Progenitor cell of endocrine pancreas (in vitro differentiated cells): ENCODE measurements at regions not wholly inside any gene's neighbourhood (a gene's known extent, or its start where the extent isn't known, plus 50 kb on each side); places are given as distances from the start of the nearest gene placed in this dataset.

Source experiments
- DNase-seq: peaks from one replicate; pipeline ENCODE4 v3.0.0; 2021; ENCODE audit warnings: low spot score; ENCODE audit not compliant: unreplicated experiment
- H3K27ac Mint-ChIP-seq: 2 replicates; pipeline ENCODE4 v1.8.0; 2021; ENCODE audit warnings: mild to moderate bottlenecking, moderate library complexity, mixed read lengths
- H3K27me3 Mint-ChIP-seq: 2 replicates; pipeline ENCODE4 v1.8.0; 2021; ENCODE audit warnings: mixed read lengths
- H3K36me3 Mint-ChIP-seq: 2 replicates; pipeline ENCODE4 v1.8.0; 2022; ENCODE audit warnings: mixed read lengths; ENCODE audit not compliant: insufficient read depth
- H3K4me1 Mint-ChIP-seq: 2 replicates; pipeline ENCODE4 v1.8.0; 2021; ENCODE audit warnings: low read depth, mixed read lengths
- H3K4me3 Mint-ChIP-seq: 2 replicates; pipeline ENCODE4 v1.8.0; 2021; ENCODE audit warnings: low read depth, mild to moderate bottlenecking, moderate library complexity, mixed read lengths
- H3K9me3 Mint-ChIP-seq: 2 replicates; pipeline ENCODE4 v1.8.0; 2021; ENCODE audit warnings: low read depth, mixed read lengths
- CTCF ChIP-seq: fragments of 200-600 bp; sonication (generic); IDR thresholded peaks from one replicate; pipeline ENCODE4 v1.5.0; 2021; ENCODE audit warnings: antibody characterized with exemption, mild to moderate bottlenecking; ENCODE audit not compliant: unreplicated experiment

GRCh38 chr3:74442683-74443082 lies 171.8 kb downstream of the CNTN3 start:
- Mint-ChIP-seq H3K9me3 (no peaks in the 10 kb centered on the region), H3K4me1 (no peaks in the 10 kb centered on the region), H3K4me3 (no peak overlapping the region), H3K27me3 (no peaks in the 10 kb centered on the region), H3K36me3 (no peaks in the 10 kb centered on the region), H3K27ac (no peak overlapping the region)
- TF ChIP-seq CTCF: no peak
- no peak for DNase-seq

GRCh38 chr3:74442068-74442467 lies 172.4 kb downstream of the CNTN3 start:
- Mint-ChIP-seq H3K27ac (no peak overlapping the region), H3K4me3 (no peak overlapping the region)

GRCh38 chr3:74436184-74436583 lies 178.3 kb downstream of the CNTN3 start:
- Mint-ChIP-seq H3K4me1 (no peaks in the 10 kb centered on the region), H3K4me3 (no peak overlapping the region), H3K27me3 (no peaks in the 10 kb centered on the region), H3K36me3 (peaks cover 1% of the 10 kb centered on the region), H3K27ac (no peak overlapping the region), H3K9me3 (no peaks in the 10 kb centered on the region)
- TF ChIP-seq CTCF: no peak
- no peak for DNase-seq

More at GRCh38 chr3:74442068-74442467, 172.4 kb downstream of the CNTN3 start:
- H3K27me3 Mint-ChIP-seq: no peaks in the 10 kb centered on the region
- DNase-seq: no peak
- H3K4me1 Mint-ChIP-seq: no peaks in the 10 kb centered on the region
- no peak for TF ChIP-seq CTCF
- H3K36me3 Mint-ChIP-seq: no peaks in the 10 kb centered on the region
- H3K9me3 Mint-ChIP-seq: no peaks in the 10 kb centered on the region

GRCh38 chr3:74435631-74436030 lies 178.8 kb downstream of the CNTN3 start:
- no peak for DNase-seq
- H3K27ac Mint-ChIP-seq: no peak overlapping the region
- H3K4me1 Mint-ChIP-seq: no peaks in the 10 kb centered on the region
- H3K9me3 Mint-ChIP-seq: no peaks in the 10 kb centered on the region
- no peaks in the 10 kb centered on the region for H3K27me3 Mint-ChIP-seq
- peaks cover 1% of the 10 kb centered on the region for H3K36me3 Mint-ChIP-seq
- no peak for TF ChIP-seq CTCF
- H3K4me3 Mint-ChIP-seq: no peak overlapping the region

- H3K27me3 Mint-ChIP-seq: no peaks in the 10 kb centered on the region
- DNase-seq: no peak
Measured at GRCh38 chr3:74434406-74434805, 180.1 kb downstream of the CNTN3 start.

More at GRCh38 chr3:74434406-74434805, 180.1 kb downstream of the CNTN3 start:
- no peak for TF ChIP-seq CTCF
- Mint-ChIP-seq H3K4me3 (no peak overlapping the region), H3K36me3 (peaks cover 1% of the 10 kb centered on the region), H3K9me3 (no peaks in the 10 kb centered on the region), H3K27ac (no peak overlapping the region), H3K4me1 (no peaks in the 10 kb centered on the region)
